GM19397 (cell line): ENCODE measurements at regions not wholly inside any gene's neighbourhood (a gene's known extent, or its start where the extent isn't known, plus 50 kb on each side); places are given as distances from the start of the nearest gene placed in this dataset.
"Not testable (repeated sequence)": the region's sequence is repeated elsewhere in the genome, so short reads cannot be mapped to it uniquely, and the experiment has no call there.

ENCODE experiments used
- ATAC-seq: cut with Tn5 transposase; IDR thresholded peaks from one replicate; pipeline ENCODE4 v1.9.1; 2021; ENCODE audit warnings: mild to moderate bottlenecking, moderate library complexity; ENCODE audit not compliant: unreplicated experiment

GRCh38 chr2:211204902-211205301 lies 648.5 kb downstream of the CPS1 start:
- ATAC-seq, result no peak

- ATAC-seq, result no peak
Observed at GRCh38 chr2:211205358-211205757, 649.0 kb downstream of the CPS1 start.

- ATAC-seq, result no peak
Observed at GRCh38 chr2:211205836-211206235, 649.4 kb downstream of the CPS1 start.

GRCh38 chr2:211216221-211216620 lies 659.8 kb downstream of the CPS1 start:
- ATAC-seq, result no peak

- ATAC-seq, result not testable (repeated sequence)
Observed at GRCh38 chr2:211219548-211219947, 663.1 kb downstream of the CPS1 start.

GRCh38 chr2:211225784-211226183 lies 669.4 kb downstream of the CPS1 start:
- no peak for ATAC-seq

- ATAC-seq, result no peak
Observed at GRCh38 chr2:211228559-211228958, 672.2 kb downstream of the CPS1 start.

- ATAC-seq, result no peak
Observed at GRCh38 chr2:211237586-211238275, 681.3 kb downstream of the CPS1 start.

- ATAC-seq, result no peak
Observed at GRCh38 chr2:211241891-211242290, 685.5 kb downstream of the CPS1 start.

- no peak for ATAC-seq
Observed at GRCh38 chr2:211247751-211248150, 691.4 kb downstream of the CPS1 start.

GRCh38 chr2:211248841-211249240 lies 692.4 kb downstream of the CPS1 start:
- ATAC-seq, result no peak

- ATAC-seq, result no peak
Observed at GRCh38 chr2:211251016-211251415, 694.6 kb downstream of the CPS1 start.

- ATAC-seq, result no peak
Observed at GRCh38 chr2:211258646-211259335, 702.4 kb downstream of the CPS1 start.

- ATAC-seq, result no peak
Observed at GRCh38 chr2:211259831-211260476, 703.6 kb downstream of the CPS1 start.

GRCh38 chr2:211270257-211270656 lies 713.9 kb downstream of the CPS1 start:
- no peak for ATAC-seq

GRCh38 chr2:211281430-211282073 lies 725.2 kb downstream of the CPS1 start:
- ATAC-seq, result no peak

- no peak for ATAC-seq
Observed at GRCh38 chr2:211302676-211303075, 746.3 kb downstream of the CPS1 start.

GRCh38 chr2:211306929-211307328 lies 750.5 kb downstream of the CPS1 start:
- ATAC-seq, result no peak
